Prostate gland (tissue), 2 donors: ENCODE measurements at regions not wholly inside any gene's neighbourhood (a gene's known extent, or its start where the extent isn't known, plus 50 kb on each side); places are given as distances from the start of the nearest gene placed in this dataset.

ENCODE experiments used
- POLR2A ChIP-seq: fragments of 450-650 bp; IDR thresholded peaks from one replicate; pipeline ENCODE4 v1.6.1; 2016; ENCODE audit warnings: antibody characterized with exemption, mild to moderate bottlenecking
- POLR2AphosphoS5 ChIP-seq: sonication (generic); formaldehyde crosslinking; IDR thresholded peaks from one replicate; pipeline ENCODE4 v1.6.1; 2017; ENCODE audit warnings: antibody characterized with exemption
- TF ChIP-seq, protein P1 (sequence below), 4 experiments: fragments of 200-600 bp in 2 of 4; fragments of 450-650 bp in 2 of 4; sonication (generic) in 2 of 4; IDR thresholded peaks; 1 replicate in 3 of 4; 2 replicates in 1 of 4; pipeline ENCODE4 v1.5.1; 2016 to 2019; ENCODE audit warnings: antibody characterized with exemption in 4 of 4, mild to moderate bottlenecking in 2 of 4, moderate library complexity in 2 of 4

GRCh38 chr3:8256441-8257071 is 245.1 kb upstream of the LMCD1 start:
- TF ChIP-seq POLR2AphosphoS5 (no peak), POLR2A (no peak)
- TF ChIP-seq, protein P1, sequence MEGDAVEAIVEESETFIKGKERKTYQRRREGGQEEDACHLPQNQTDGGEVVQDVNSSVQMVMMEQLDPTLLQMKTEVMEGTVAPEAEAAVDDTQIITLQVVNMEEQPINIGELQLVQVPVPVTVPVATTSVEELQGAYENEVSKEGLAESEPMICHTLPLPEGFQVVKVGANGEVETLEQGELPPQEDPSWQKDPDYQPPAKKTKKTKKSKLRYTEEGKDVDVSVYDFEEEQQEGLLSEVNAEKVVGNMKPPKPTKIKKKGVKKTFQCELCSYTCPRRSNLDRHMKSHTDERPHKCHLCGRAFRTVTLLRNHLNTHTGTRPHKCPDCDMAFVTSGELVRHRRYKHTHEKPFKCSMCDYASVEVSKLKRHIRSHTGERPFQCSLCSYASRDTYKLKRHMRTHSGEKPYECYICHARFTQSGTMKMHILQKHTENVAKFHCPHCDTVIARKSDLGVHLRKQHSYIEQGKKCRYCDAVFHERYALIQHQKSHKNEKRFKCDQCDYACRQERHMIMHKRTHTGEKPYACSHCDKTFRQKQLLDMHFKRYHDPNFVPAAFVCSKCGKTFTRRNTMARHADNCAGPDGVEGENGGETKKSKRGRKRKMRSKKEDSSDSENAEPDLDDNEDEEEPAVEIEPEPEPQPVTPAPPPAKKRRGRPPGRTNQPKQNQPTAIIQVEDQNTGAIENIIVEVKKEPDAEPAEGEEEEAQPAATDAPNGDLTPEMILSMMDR (IDR thresholded peaks at IDR 0.05), result no peak
